ENCODE measurements at regions not wholly inside any gene's neighbourhood (a gene's known extent, or its start where the extent isn't known, plus 50 kb on each side); places are given as distances from the start of the nearest gene placed in this dataset.

GRCh38 chrX:10103023-10103422 is 53.8 kb upstream of the CLCN4 start:
- Histone ChIP-seq H3K9me3 (replicated peaks) (no peaks in the 10 kb centered on the region), H3K27me3 (replicated peaks) (no peaks in the 10 kb centered on the region), H3K4me1 (replicated peaks) (no peaks in the 10 kb centered on the region), H3K36me3 (peaks cover 6% of the 10 kb centered on the region), H3K4me3 (no peak overlapping the region), H3K27ac (no peak overlapping the region)
- no peak for DNase-seq (ENCODE audit: low read depth in 1 of 2, low spot score in 2 of 2)

GRCh38 chrX:10104958-10105658 is 51.7 kb upstream of the CLCN4 start:
- Histone ChIP-seq H3K27ac (no peak overlapping the region), H3K9me3 (replicated peaks) (no peaks in the 10 kb centered on the region), H3K4me1 (replicated peaks) (no peaks in the 10 kb centered on the region), H3K27me3 (replicated peaks) (no peaks in the 10 kb centered on the region), H3K36me3 (peaks cover 2% of the 10 kb centered on the region), H3K4me3 (no peak overlapping the region)
- DNase-seq (ENCODE audit: low read depth in 1 of 2, low spot score in 2 of 2), result no peak

GRCh38 chrX:10106806-10107205 is 50.0 kb upstream of the CLCN4 start:
- Histone ChIP-seq H3K4me3 (no peak overlapping the region), H3K4me1 (replicated peaks) (no peaks in the 10 kb centered on the region), H3K9me3 (replicated peaks) (no peaks in the 10 kb centered on the region), H3K27ac (no peak overlapping the region), H3K27me3 (replicated peaks) (no peaks in the 10 kb centered on the region), H3K36me3 (no peaks in the 10 kb centered on the region)
- no peak for DNase-seq (ENCODE audit: low read depth in 1 of 2, low spot score in 2 of 2)
